Left ventricle myocardium inferior (tissue), 1 donor: ENCODE measurements at regions not wholly inside any gene's neighbourhood (a gene's known extent, or its start where the extent isn't known, plus 50 kb on each side); places are given as distances from the start of the nearest gene placed in this dataset.

Experiments used
- DNase-seq: peaks from one replicate; pipeline ENCODE4 v3.0.0-alpha.2; 2020
- H3K27ac ChIP-seq: fragments of 200-600 bp; replicated peaks from 2 replicates; pipeline ENCODE4 v1.8.0; 2021
- H3K27me3 ChIP-seq: fragments of 200-600 bp; 2 replicates; pipeline ENCODE4 v1.8.0; 2021; ENCODE audit warnings: low read depth
- H3K36me3 ChIP-seq: fragments of 200-600 bp; 2 replicates; pipeline ENCODE4 v1.8.0; 2021
- H3K4me1 ChIP-seq: fragments of 200-600 bp; 2 replicates; pipeline ENCODE4 v1.8.0; 2021
- H3K4me3 ChIP-seq: fragments of 200-600 bp; 2 replicates; pipeline ENCODE4 v1.8.0; 2021; ENCODE audit warnings: mild to moderate bottlenecking, moderate library complexity
- H3K9me3 ChIP-seq: fragments of 200-600 bp; replicated peaks from 2 replicates; pipeline ENCODE4 v1.8.0; 2021
- CTCF ChIP-seq: fragments of 200-600 bp; IDR thresholded peaks from 2 replicates; pipeline ENCODE4 v1.8.0; 2021; ENCODE audit warnings: antibody characterized with exemption, mild to moderate bottlenecking, borderline replicate concordance
- intact Hi-C: fragments of 100-400 bp; cut with micrococcal nuclease; formaldehyde crosslinking; loops from one replicate; pipeline ENCODE4 v1.11.0; 2022
- donor health status: DM: no; HTN: yes; CAD: no; lungs with severe emphysema.

GRCh38 chr6:124877468-124877867 lies 84.8 kb upstream of the RNF217 start:
- peaks cover 10% of the 10 kb centered on the region for H3K4me1 ChIP-seq
- intact Hi-C loops: no loop called here
- H3K36me3 ChIP-seq: no peaks in the 10 kb centered on the region
- DNase-seq: no peak
- H3K27ac ChIP-seq: no peak overlapping the region
- TF ChIP-seq CTCF: no peak
- H3K27me3 ChIP-seq: no peaks in the 10 kb centered on the region
- no peaks in the 10 kb centered on the region for H3K9me3 ChIP-seq
- no peak overlapping the region for H3K4me3 ChIP-seq

- intact Hi-C loops: no loop called here
- Histone ChIP-seq H3K27me3 (no peaks in the 10 kb centered on the region), H3K4me3 (no peak overlapping the region), H3K27ac (no peak overlapping the region), H3K9me3 (no peaks in the 10 kb centered on the region), H3K4me1 (peaks cover 14% of the 10 kb centered on the region), H3K36me3 (no peaks in the 10 kb centered on the region)
- DNase-seq: no peak
- TF ChIP-seq CTCF: no peak
Observed at GRCh38 chr6:124879110-124879991, 82.9 kb upstream of the RNF217 start.

- no peak for TF ChIP-seq CTCF
- Histone ChIP-seq H3K4me3 (no peak overlapping the region), H3K4me1 (peaks cover 14% of the 10 kb centered on the region), H3K27ac (no peak overlapping the region), H3K36me3 (no peaks in the 10 kb centered on the region), H3K27me3 (no peaks in the 10 kb centered on the region), H3K9me3 (no peaks in the 10 kb centered on the region)
- intact Hi-C loops: no loop called here
- no peak for DNase-seq
Observed at GRCh38 chr6:124879992-124880355, 82.3 kb upstream of the RNF217 start.

GRCh38 chr6:124881898-124882578 lies 80.2 kb upstream of the RNF217 start:
- Histone ChIP-seq H3K27ac (no peak overlapping the region), H3K4me3 (no peak overlapping the region), H3K4me1 (peaks cover 14% of the 10 kb centered on the region), H3K9me3 (no peaks in the 10 kb centered on the region), H3K27me3 (no peaks in the 10 kb centered on the region), H3K36me3 (no peaks in the 10 kb centered on the region)
- no peak for TF ChIP-seq CTCF
- intact Hi-C loops: no loop called here
- peak; percentile 17 for DNase-seq

GRCh38 chr6:124882579-124883393 lies 79.5 kb upstream of the RNF217 start:
- no peak for TF ChIP-seq CTCF
- H3K36me3 ChIP-seq: no peaks in the 10 kb centered on the region
- no peak for DNase-seq
- peaks cover 14% of the 10 kb centered on the region for H3K4me1 ChIP-seq
- H3K27ac ChIP-seq: no peak overlapping the region
- no peak overlapping the region for H3K4me3 ChIP-seq
- H3K9me3 ChIP-seq: no peaks in the 10 kb centered on the region
- H3K27me3 ChIP-seq: no peaks in the 10 kb centered on the region
- intact Hi-C loops: no loop called here
